ENCODE measurements at regions not wholly inside any gene's neighbourhood (a gene's known extent, or its start where the extent isn't known, plus 50 kb on each side); places are given as distances from the start of the nearest gene placed in this dataset.

DNA sequence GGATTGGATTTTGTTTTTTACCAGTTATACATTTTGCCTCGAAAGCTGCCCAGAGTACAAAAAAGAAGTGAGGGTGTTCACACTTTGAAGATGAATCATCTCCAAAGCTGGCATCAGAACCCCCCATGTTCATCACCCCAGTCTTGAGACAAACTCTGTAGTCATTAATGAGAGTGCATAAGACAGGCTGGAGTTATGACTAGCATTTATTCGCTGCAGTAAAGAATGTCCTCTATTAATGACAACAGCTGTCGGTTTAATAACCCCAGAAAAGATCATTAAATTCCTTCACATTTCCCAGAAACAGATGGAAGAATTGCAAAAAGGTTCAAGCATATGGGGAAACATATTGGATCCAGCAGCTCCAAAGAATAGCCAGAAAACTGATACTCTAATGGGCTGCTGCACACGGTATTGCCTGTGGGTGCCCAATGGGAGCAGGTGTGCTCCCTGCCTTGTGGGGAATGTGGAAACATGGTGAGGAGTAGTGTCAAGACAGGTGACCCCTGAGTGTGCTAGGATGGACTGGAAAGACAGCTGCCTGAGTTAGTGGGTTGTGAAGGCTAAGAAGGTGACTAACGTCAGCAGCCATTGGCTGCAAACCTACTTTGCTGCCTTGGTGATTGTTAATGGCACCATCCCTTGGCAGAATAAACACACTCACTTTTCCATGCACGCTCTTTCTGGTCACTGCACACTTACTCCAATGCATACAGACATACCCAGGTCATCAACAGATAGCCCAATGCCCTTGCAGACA, 81.9 kb downstream of the AIPL1 start (continued):
- TF ChIP-seq ZC3H4 (CRISPR knock-in tag; IDR thresholded peaks at IDR 0.05; ENCODE audit: borderline replicate concordance) (no peak), BACH1 (tag; IDR thresholded peaks at IDR 0.05) (no peak), TAF9B (IDR thresholded peaks at IDR 0.05; ENCODE audit: partially characterized antibody) (no peak)
- TF ChIP-seq, protein P1, sequence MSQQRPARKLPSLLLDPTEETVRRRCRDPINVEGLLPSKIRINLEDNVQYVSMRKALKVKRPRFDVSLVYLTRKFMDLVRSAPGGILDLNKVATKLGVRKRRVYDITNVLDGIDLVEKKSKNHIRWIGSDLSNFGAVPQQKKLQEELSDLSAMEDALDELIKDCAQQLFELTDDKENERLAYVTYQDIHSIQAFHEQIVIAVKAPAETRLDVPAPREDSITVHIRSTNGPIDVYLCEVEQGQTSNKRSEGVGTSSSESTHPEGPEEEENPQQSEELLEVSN (IDR thresholded peaks at IDR 0.05; ENCODE audit: borderline replicate concordance in 1 of 2, extremely low read depth in 1 of 2, insufficient read depth in 1 of 2, insufficient read length in 1 of 2, low read depth in 1 of 2, low read length in 1 of 2, poor library complexity in 1 of 2, severe bottlenecking in 1 of 2) = no peak

DNA sequence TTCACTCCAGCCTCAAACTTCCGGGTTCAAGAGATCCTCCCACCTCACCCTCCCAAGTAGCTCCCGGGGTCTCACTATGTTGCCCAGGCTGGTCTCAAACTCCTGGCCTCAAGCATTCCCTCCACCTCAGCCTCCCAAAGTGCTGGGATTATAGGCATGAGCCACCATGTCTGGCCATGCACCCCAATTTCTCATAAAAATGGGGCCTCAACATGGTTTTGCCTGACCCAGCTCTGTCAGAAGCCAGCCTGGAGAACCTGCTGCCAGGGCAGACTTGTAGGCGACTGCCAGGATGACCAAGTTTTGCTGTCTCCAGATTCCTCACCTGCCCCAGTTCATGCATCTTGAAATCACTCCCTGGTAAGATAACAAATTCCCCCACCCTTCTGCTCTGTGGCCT, 82.9 kb downstream of the AIPL1 start:
- no TSS peak for BruUV-seq (replicated peaks)
- no peak overlapping the region for H3K4me3 ChIP-seq
- no peak overlapping the region for H3K4me2 ChIP-seq (ENCODE audit: insufficient read depth, low read length)
- DNase-seq (ENCODE audit: extremely low read depth in 1 of 4, low spot score in 3 of 4) (no peak), ATAC-seq (no peak), FAIRE-seq (no peak)
- H4K20me1 ChIP-seq (replicated peaks; ENCODE audit: control insufficient read depth, insufficient read depth, low read length) = no peaks in the 10 kb centered on the region
- POLR2A ChIA-PET = no interaction called here
- no peaks in the 10 kb centered on the region for H3K9me1 ChIP-seq (ENCODE audit: control insufficient read depth, insufficient read depth, low read length)
- no peak overlapping the region for H2AFZ ChIP-seq (ENCODE audit: low read depth, low read length)
- no peaks in the 10 kb centered on the region for H3K36me3 ChIP-seq (ENCODE audit: control insufficient read depth, insufficient read depth, low read length)
- no peak overlapping the region for H3K9ac ChIP-seq (ENCODE audit: insufficient read depth in 1 of 2, low read depth in 2 of 2, low read length in 2 of 2)
- H3K79me2 ChIP-seq (ENCODE audit: control insufficient read depth, insufficient read depth, low read length) = no peaks in the 10 kb centered on the region
- in situ Hi-C loops (cut with MboI) = no loop called here
- intact Hi-C loops (cut with micrococcal nuclease) = no loop called here
- no peaks in the 10 kb centered on the region for H3K9me3 ChIP-seq (replicated peaks; ENCODE audit: control insufficient read depth, insufficient read depth, low read depth, low read length)
- H3K27me3 ChIP-seq (ENCODE audit: control insufficient read depth in 2 of 2, insufficient read depth in 2 of 2, low read length in 2 of 2) = no peaks in the 10 kb centered on the region
- 0% methylated on average over 3 of the region's 3 CpGs for WGBS (ENCODE audit: insufficient coverage, low coverage, missing lambda C conversion rate)
- CTCF ChIA-PET (ENCODE audit: low intra/inter-chr PET ratio) = no interaction called here
- no peaks in the 10 kb centered on the region for H3K4me1 ChIP-seq (replicated peaks in 1 of 2; ENCODE audit: control insufficient read depth in 2 of 2, insufficient read depth in 2 of 2, low read length in 2 of 2)
- no peak for TF ChIP-seq ILK (tag; IDR thresholded peaks at IDR 0.05; ENCODE audit: borderline replicate concordance, low read depth)
- TF ChIP-seq, protein P2, sequence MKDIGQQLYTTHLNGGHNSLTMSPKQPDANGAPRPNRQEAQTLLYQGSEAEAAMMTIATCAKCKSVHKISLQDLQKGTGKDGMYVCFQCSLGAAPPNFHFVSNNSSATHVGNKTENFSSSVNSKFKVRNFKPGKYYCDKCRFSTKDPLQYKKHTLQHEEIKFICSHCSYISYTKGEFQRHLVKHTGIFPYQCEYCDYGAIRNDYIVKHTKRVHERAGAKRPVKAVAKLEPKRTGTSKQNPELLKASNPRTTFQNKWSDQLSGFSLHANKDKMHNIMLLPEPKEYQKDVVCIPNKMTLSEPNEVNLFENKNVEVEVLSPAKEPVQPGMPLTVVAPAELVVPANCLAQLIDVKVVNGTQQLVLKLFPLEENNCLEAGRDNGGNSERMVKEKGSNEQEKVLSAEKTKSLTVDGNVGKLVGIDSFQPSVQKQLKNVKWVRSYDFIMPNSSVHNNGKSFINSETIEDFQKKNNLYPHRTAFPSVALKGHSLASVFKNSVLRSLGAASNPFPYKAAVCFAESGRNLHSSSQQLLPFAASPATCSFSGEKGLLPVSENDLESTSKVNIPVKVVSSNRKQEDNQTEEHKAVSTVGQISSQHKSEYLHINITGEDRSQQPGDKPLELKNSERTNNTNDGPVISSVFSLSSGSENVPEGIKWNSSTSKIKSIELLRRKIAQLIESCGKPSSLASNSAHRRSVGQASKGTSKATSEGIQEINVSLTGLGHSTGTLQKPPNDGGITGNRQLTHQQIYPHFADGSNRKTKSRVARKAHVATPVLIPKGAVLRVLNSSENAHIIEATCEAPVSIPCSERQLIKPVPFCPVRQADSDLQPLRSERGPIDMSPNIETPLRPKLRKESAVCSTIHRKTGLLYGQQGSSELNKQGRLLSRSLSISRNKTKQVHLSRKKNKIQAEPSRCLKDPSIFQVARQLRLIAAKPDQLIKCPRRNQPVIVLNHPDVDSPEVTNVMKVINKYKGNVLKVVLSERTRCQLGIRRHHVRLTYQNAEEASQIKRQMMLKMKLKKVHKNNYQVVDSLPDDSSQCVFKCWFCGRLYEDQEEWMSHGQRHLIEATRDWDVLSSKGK (CRISPR knock-in tag; IDR thresholded peaks at IDR 0.05) = no peak
- TF ChIP-seq ZNF134 (CRISPR knock-in tag; conservative IDR thresholded peaks at IDR 0.05) = no peak
- TF ChIP-seq YBX1 (IDR thresholded peaks at IDR 0.05) = no peak
- TF ChIP-seq CREM (IDR thresholded peaks at IDR 0.05; ENCODE audit: low read depth) = no peak
- TF ChIP-seq FOXM1 (IDR thresholded peaks at IDR 0.05; ENCODE audit: low read depth) = no peak
- TF ChIP-seq FOXM1 (CRISPR knock-in tag; IDR thresholded peaks at IDR 0.05; ENCODE audit: low read depth) = no peak
- no peak for TF ChIP-seq TAF15 (IDR thresholded peaks at IDR 0.05; ENCODE audit: low read depth, low read length)
- no peak overlapping the region for H3K27ac ChIP-seq (ENCODE audit: extremely low read depth, low read depth, low read length)

All from K562 (cell line).